NCI-H128 (cell line): ENCODE measurements at regions not wholly inside any gene's neighbourhood (a gene's known extent, or its start where the extent isn't known, plus 50 kb on each side); places are given as distances from the start of the nearest gene placed in this dataset.

ENCODE experiments used
- DNase-seq: peaks from one replicate; lab custom pipeline; 2025; ENCODE audit not compliant: unreplicated experiment; lab: John Stamatoyannopoulos, UW

DNA sequence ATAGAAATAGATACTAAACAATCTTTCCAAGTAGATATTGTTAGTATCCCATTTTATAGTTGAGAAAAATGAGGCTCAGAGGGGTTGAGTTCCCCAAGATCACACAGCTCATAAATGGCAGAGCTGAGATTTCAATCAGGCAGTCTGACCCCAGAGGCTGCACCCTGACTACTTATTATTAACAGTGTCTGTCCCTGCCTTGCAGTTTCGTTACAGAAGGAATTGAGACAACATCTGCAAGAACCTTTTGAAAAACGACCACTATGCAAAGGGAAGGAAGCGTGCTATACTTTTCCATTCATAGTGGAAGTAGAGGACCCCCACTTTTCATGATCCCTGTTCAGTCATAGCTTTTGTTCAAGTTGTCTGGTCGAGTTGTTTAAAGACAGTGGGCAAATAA lies 53.2 kb upstream of the SEC11C start:
- no peak for DNase-seq

DNA sequence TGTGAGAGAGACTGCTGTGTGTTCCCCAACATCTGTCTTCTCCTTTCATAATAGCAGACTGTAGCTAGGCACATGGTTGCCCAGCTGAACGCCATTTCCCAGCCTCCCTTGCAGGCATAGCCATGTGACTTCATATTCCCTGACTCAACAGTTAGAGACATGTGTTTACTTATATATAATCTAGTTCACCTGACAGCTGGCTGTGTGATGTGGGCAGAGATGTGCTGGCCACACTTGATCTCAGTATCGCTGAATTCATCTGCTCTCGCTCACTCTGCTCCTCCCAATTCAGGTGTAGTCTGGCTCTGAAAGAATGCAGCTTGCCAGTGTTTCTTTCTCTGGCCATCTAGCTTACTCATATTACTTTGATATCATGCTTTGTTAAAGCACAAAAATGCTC lies 52.3 kb upstream of the SEC11C start:
- no peak for DNase-seq
